GM12878 (cell line): ENCODE measurements at regions not wholly inside any gene's neighbourhood (a gene's known extent, or its start where the extent isn't known, plus 50 kb on each side); places are given as distances from the start of the nearest gene placed in this dataset.

Experiments used
- ATAC-seq: fragments of 200-7000 bp; cut with Tn5 transposase; 3 replicates; pipeline ENCODE4 v1.9.1; 2020; ENCODE audit warnings: mild to moderate bottlenecking, moderate library complexity
- BruUV-seq: library from RNA; stranded (reverse); fragments of 400-500 nt; replicated peaks from 2 replicates; lab custom pipeline; 2021; lab: Mats Ljungman, UMichigan
- CTCF ChIA-PET: fragments of 300-600 bp; sonication (Branson Sonifier 250); formaldehyde crosslinking; extraction: SDS; loops from one replicate; lab custom pipeline; 2021; ENCODE audit warnings: inconsistent platforms; lab: Yijun Ruan, JAX
- POLR2A ChIA-PET: fragments of 350-600 bp; formaldehyde crosslinking; extraction: SDS; loops from one replicate; lab custom pipeline; 2021; ENCODE audit warnings: inconsistent platforms; lab: Charles Lee
- RAD21 ChIA-PET: fragments of 300-600 bp; sonication (Branson Sonifier 250); formaldehyde crosslinking; loops from one replicate; lab custom pipeline; 2023; ENCODE audit warnings: antibody characterized with exemption; ENCODE audit not compliant: unreplicated experiment; lab: Charles Lee
- SMC1A ChIA-PET: fragments of 300-600 bp; sonication (Branson Sonifier 250); formaldehyde crosslinking; loops from one replicate; lab custom pipeline; 2023; ENCODE audit not compliant: unreplicated experiment, uncharacterized antibody; lab: Charles Lee
- DNase-seq: peaks from one replicate; pipeline ENCODE4 v3.0.0-alpha.2; 2011; ENCODE audit warnings: low read depth, low spot score
- FAIRE-seq: peaks from 3 replicates; lab custom pipeline; 2011; peaks lifted over from hg19 to GRCh38; lab: Jason Lieb, UNC
- H2AFZ ChIP-seq: 2 replicates; pipeline ENCODE4 v1.6.0; 2011; ENCODE audit warnings: low read depth, low read length, control low read depth; ENCODE audit not compliant: control insufficient read depth
- H3K27ac ChIP-seq: 2 replicates; pipeline ENCODE4 v1.5.1; 2011; ENCODE audit warnings: control low read depth; ENCODE audit not compliant: control insufficient read depth, insufficient read depth
- H3K27me3 ChIP-seq, 2 experiments: replicated peaks in 1 of 2; 2 replicates each; pipeline versions ENCODE4 v1.6.0 to v1.6.1; 2011; ENCODE audit warnings: low read length in 1 of 2; ENCODE audit not compliant: control insufficient read depth in 2 of 2, insufficient read depth in 2 of 2
- H3K36me3 ChIP-seq, 2 experiments: 2 replicates each; pipeline ENCODE4 v1.5.1; 2011; ENCODE audit warnings: low read length in 1 of 2; ENCODE audit not compliant: control insufficient read depth in 2 of 2, insufficient read depth in 2 of 2
- H3K4me1 ChIP-seq: 2 replicates; pipeline ENCODE4 v1.6.1; 2011; ENCODE audit warnings: mild to moderate bottlenecking, low read length, moderate library complexity, mixed read lengths; ENCODE audit not compliant: control insufficient read depth, insufficient read depth
- H3K4me2 ChIP-seq: 2 replicates; pipeline ENCODE4 v1.6.0; 2011; ENCODE audit warnings: control low read depth; ENCODE audit not compliant: control insufficient read depth, insufficient read depth
- H3K4me3 ChIP-seq: fragments of 200-600 bp; sonication (generic); 2 replicates; pipeline ENCODE4 v1.5.1; 2016
- H3K79me2 ChIP-seq: 2 replicates; pipeline ENCODE4 v1.6.0; 2011; ENCODE audit warnings: low read length; ENCODE audit not compliant: control insufficient read depth, insufficient read depth
- H3K9ac ChIP-seq: 2 replicates; pipeline ENCODE4 v1.8.0; 2011; ENCODE audit warnings: low read length, control low read depth, mixed read lengths; ENCODE audit not compliant: control insufficient read depth, insufficient read depth
- H3K9me3 ChIP-seq: replicated peaks from 3 replicates; pipeline ENCODE4 v1.5.1; 2011; ENCODE audit warnings: mild to moderate bottlenecking, low read length; ENCODE audit not compliant: control insufficient read depth, insufficient read depth
- H4K20me1 ChIP-seq: 2 replicates; pipeline ENCODE4 v1.6.0; 2011; ENCODE audit not compliant: control insufficient read depth, insufficient read depth
- ASH2L ChIP-seq: fragments of 300-600, 200-600 bp; sonication (generic); IDR thresholded peaks from 2 replicates; pipeline ENCODE4 v1.6.1; 2017; ENCODE audit warnings: low read depth, mild to moderate bottlenecking, borderline replicate concordance
- BHLHE40 ChIP-seq, 2 experiments: fragments of 450-650 bp in 1 of 2; IDR thresholded peaks; 2 replicates each; pipeline ENCODE4 v1.6.1; 2011 to 2017; ENCODE audit warnings: low read depth in 2 of 2, borderline replicate concordance in 1 of 2, improper control_type of control experiment in 1 of 2, low read length in 1 of 2, mild to moderate bottlenecking in 1 of 2
- CREB1 ChIP-seq: IDR thresholded peaks from 2 replicates; pipeline ENCODE4 v1.6.1; 2012; ENCODE audit warnings: low read depth, mild to moderate bottlenecking, inconsistent platforms
- HDAC2 ChIP-seq: fragments of 200-600 bp; sonication (generic); IDR thresholded peaks from 2 replicates; pipeline ENCODE4 v1.6.1; 2017
- HDAC6 ChIP-seq: fragments of 200-600 bp; sonication (generic); IDR thresholded peaks from one replicate; pipeline ENCODE4 v1.8.0; 2017; ENCODE audit warnings: antibody characterized with exemption; ENCODE audit not compliant: unreplicated experiment
- KAT2A ChIP-seq: conservative IDR thresholded peaks from 2 replicates; pipeline ENCODE4 v1.6.1; 2011; ENCODE audit warnings: low read depth, low read length; ENCODE audit not compliant: control insufficient read depth
- PAX8 ChIP-seq: fragments of 450-650 bp; IDR thresholded peaks from 2 replicates; pipeline ENCODE4 v1.6.1; 2017; ENCODE audit warnings: mild to moderate bottlenecking, moderate library complexity
- RBBP5 ChIP-seq: fragments of 200-600 bp; sonication (generic); conservative IDR thresholded peaks from 2 replicates; pipeline ENCODE4 v1.6.1; 2016
- RELA ChIP-seq: fragments of 450-650 bp; IDR thresholded peaks from 2 replicates; pipeline ENCODE4 v1.8.0; 2014; ENCODE audit warnings: borderline replicate concordance; ENCODE audit not compliant: partially characterized antibody
- SREBF2 ChIP-seq: IDR thresholded peaks from 2 replicates; pipeline ENCODE4 v1.6.1; 2012; ENCODE audit warnings: mild to moderate bottlenecking, low read length
- TCF3 ChIP-seq: IDR thresholded peaks from 2 replicates; pipeline ENCODE4 v1.6.1; 2012; ENCODE audit warnings: low read depth, mild to moderate bottlenecking, low read length, borderline replicate concordance; ENCODE audit not compliant: insufficient read depth
- TCF7 ChIP-seq: IDR thresholded peaks from 2 replicates; pipeline ENCODE4 v1.6.1; 2014; ENCODE audit warnings: antibody characterized with exemption, borderline replicate concordance
- ZBTB33 ChIP-seq: fragments of 450-650 bp; IDR thresholded peaks from 2 replicates; pipeline ENCODE4 v1.6.1; 2017; ENCODE audit warnings: mild to moderate bottlenecking
- ZNF384 ChIP-seq: IDR thresholded peaks from 2 replicates; pipeline ENCODE4 v1.6.1; 2012; ENCODE audit warnings: low read depth, mild to moderate bottlenecking, low read length, improper control_type of control experiment, borderline replicate concordance
- ZZZ3 ChIP-seq: IDR thresholded peaks from 2 replicates; pipeline ENCODE4 v1.6.1; 2011; ENCODE audit warnings: low read depth; ENCODE audit not compliant: control insufficient read depth, insufficient read length
- WGBS: methylation state at CpG from one replicate; pipeline ENCODE4 v1.1.6; 2016; ENCODE audit warnings: low lambda C conversion rate; ENCODE audit not compliant: insufficient replicate concordance, insufficient coverage; ENCODE audit errors: missing lambda C conversion rate; 5-methylcytosine and 5-hydroxymethylcytosine counted together
- in situ Hi-C: fragments of 300-500 bp; cut with MboI; formaldehyde crosslinking; loops from 9 replicates; pipeline ENCODE4 v1.14.3; 2018; ENCODE audit warnings: mixed read lengths
- intact Hi-C: fragments of 100-400 bp; cut with micrococcal nuclease; formaldehyde crosslinking; loops from one replicate; pipeline ENCODE4 v1.14.2; 2022; ENCODE audit not compliant: unreplicated experiment

DNA sequence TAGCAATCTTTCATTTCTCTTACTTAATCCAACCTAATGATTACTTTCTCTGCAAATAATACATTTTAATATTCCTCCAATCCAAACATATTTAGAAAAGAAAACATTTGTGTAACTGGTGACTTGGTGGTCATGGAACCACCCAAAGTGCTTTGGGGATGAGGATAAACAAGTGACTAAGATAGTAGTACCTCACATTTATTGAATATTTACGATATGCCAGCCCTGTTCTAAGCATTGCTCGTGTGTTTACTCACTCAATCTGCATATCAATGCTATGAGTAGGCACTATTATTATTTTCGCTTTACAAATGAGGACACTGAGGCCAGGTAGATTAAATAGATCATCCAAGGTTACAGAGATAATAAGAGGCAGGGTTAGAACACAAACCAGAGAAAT lies 189.5 kb downstream of the SHOX2 start:
- no peaks in the 10 kb centered on the region for H3K4me1 ChIP-seq

More for the DNA sequence above, 189.5 kb downstream of the SHOX2 start:
- no TSS peak for BruUV-seq
- H3K4me3 ChIP-seq: no peak overlapping the region
- FAIRE-seq (no peak), ATAC-seq (no peak), DNase-seq (no peak)
- POLR2A ChIA-PET: no interaction called here
- intact Hi-C loops (no loop called here), in situ Hi-C loops (no loop called here)
- no peaks in the 10 kb centered on the region for H3K79me2 ChIP-seq
- H3K27ac ChIP-seq: no peak overlapping the region
- no peaks in the 10 kb centered on the region for H4K20me1 ChIP-seq
- no peak overlapping the region for H2AFZ ChIP-seq
- no peaks in the 10 kb centered on the region; a peak in 1 of 4 replicates for H3K27me3 ChIP-seq
- SMC1A ChIA-PET: no interaction called here
- H3K36me3 ChIP-seq: no peaks in the 10 kb centered on the region
- TF ChIP-seq TCF3: no peak
- no peak for TF ChIP-seq RELA
- no peak for TF ChIP-seq HDAC2
- TF ChIP-seq CREB1: no peak
- no peak for TF ChIP-seq PAX8
- TF ChIP-seq ZBTB33: no peak
- TF ChIP-seq ZZZ3: no peak
- TF ChIP-seq SREBF2: no peak
- no peak for TF ChIP-seq KAT2A
- no peak for TF ChIP-seq BHLHE40 (IDR thresholded peaks at IDR 0.05; ENCODE audit: borderline replicate concordance in 1 of 2, low read depth in 2 of 2, low read length in 1 of 2)
- TF ChIP-seq RBBP5: no peak
- TF ChIP-seq TCF7: no peak
- TF ChIP-seq ASH2L: no peak
- TF ChIP-seq ZNF384: no peak
- TF ChIP-seq HDAC6: no peak
- 3% methylated on average over 3 of the region's 3 CpGs for WGBS
- RAD21 ChIA-PET: no interaction called here
- H3K9me3 ChIP-seq: no peaks in the 10 kb centered on the region
- no peak overlapping the region for H3K9ac ChIP-seq
- H3K4me2 ChIP-seq: no peak overlapping the region
- CTCF ChIA-PET: no interaction called here
